NT2/D1 (cell line): ENCODE measurements at regions not wholly inside any gene's neighbourhood (a gene's known extent, or its start where the extent isn't known, plus 50 kb on each side); places are given as distances from the start of the nearest gene placed in this dataset.

ENCODE experiments used
- YY1 ChIP-seq: IDR thresholded peaks from 2 replicates; pipeline ENCODE4 v1.6.1; 2011; ENCODE audit not compliant: insufficient read length, insufficient read depth
- ZNF274 ChIP-seq: IDR thresholded peaks from 2 replicates; pipeline ENCODE4 v1.6.1; 2011; ENCODE audit warnings: mild to moderate bottlenecking, low read depth, low read length

GRCh38 chr13:53422415-53422814 is 393.8 kb downstream of the OLFM4 start:
- TF ChIP-seq YY1 (no peak), ZNF274 (no peak)
